Mucosa of descending colon (tissue), 3 donors: ENCODE measurements at regions not wholly inside any gene's neighbourhood (a gene's known extent, or its start where the extent isn't known, plus 50 kb on each side); places are given as distances from the start of the nearest gene placed in this dataset.

ENCODE experiments used
- ATAC-seq: fragments of 200-7000 bp; cut with Tn5 transposase; one replicate; pipeline ENCODE4 v1.9.1; 2020; ENCODE audit warnings: mild to moderate bottlenecking, moderate library complexity
- DNase-seq, 3 donors: peaks; one replicate each; pipeline ENCODE4 v3.0.0-alpha.2; 2020
- H3K36me3 ChIP-seq: fragments of 200-600 bp; one replicate; pipeline ENCODE4 v1.8.0; 2021; ENCODE audit warnings: low read depth, mild to moderate bottlenecking
- H3K4me1 ChIP-seq: fragments of 200-600 bp; one replicate; pipeline ENCODE4 v1.8.0; 2021; ENCODE audit warnings: low read depth, mild to moderate bottlenecking
- H3K4me3 ChIP-seq: fragments of 200-600 bp; one replicate; pipeline ENCODE4 v1.8.0; 2021; ENCODE audit warnings: mild to moderate bottlenecking
- H3K9me3 ChIP-seq: fragments of 200-600 bp; one replicate; pipeline ENCODE4 v1.8.0; 2021; ENCODE audit warnings: mild to moderate bottlenecking
- intact Hi-C, 2 donors: fragments of 100-400 bp; cut with DNase I in 1 of 2; cut with micrococcal nuclease in 1 of 2; formaldehyde crosslinking; loops; one replicate each; pipeline versions ENCODE4 v1.11.0 to v1.11.1; 2022; cut with DNase I, micrococcal nuclease
- TF ChIP-seq, protein P1 (sequence below): fragments of 200-600 bp; IDR thresholded peaks from one replicate; pipeline ENCODE4 v1.8.0; 2022; ENCODE audit warnings: antibody characterized with exemption, mild to moderate bottlenecking
- donor health status: DM: no; HTN: no; CAD: no; lungs with moderate emphysema.
- donor health status: DM: no; HTN: no; CAD: no.
- donor health status: DM: no; HTN: yes; CAD: no.

DNA sequence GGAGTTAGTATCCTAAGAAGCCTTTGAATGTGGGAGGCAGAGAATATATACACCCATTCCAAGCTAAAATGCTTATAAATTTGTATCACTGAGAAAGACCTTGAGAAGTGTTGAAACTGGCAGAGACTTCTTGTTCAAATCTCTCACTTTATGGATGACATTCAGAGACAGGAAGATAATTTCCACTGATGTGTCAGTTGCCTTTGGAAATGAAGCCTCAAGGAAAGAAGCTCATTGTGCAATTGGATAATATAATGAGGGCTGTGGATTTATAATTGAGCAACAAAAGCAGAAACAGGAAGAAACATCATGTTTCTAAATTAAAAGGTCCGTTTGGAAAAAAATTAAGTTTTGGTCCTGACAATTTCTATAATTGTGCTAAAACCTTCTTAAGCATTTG is 789.9 kb upstream of the IGFBP3 start:
- Histone ChIP-seq H3K9me3 (no peaks in the 10 kb centered on the region), H3K4me3 (no peak overlapping the region), H3K4me1 (peaks cover 5% of the 10 kb centered on the region), H3K36me3 (no peaks in the 10 kb centered on the region)
- intact Hi-C loops: no loop called here
- TF ChIP-seq, protein P1, sequence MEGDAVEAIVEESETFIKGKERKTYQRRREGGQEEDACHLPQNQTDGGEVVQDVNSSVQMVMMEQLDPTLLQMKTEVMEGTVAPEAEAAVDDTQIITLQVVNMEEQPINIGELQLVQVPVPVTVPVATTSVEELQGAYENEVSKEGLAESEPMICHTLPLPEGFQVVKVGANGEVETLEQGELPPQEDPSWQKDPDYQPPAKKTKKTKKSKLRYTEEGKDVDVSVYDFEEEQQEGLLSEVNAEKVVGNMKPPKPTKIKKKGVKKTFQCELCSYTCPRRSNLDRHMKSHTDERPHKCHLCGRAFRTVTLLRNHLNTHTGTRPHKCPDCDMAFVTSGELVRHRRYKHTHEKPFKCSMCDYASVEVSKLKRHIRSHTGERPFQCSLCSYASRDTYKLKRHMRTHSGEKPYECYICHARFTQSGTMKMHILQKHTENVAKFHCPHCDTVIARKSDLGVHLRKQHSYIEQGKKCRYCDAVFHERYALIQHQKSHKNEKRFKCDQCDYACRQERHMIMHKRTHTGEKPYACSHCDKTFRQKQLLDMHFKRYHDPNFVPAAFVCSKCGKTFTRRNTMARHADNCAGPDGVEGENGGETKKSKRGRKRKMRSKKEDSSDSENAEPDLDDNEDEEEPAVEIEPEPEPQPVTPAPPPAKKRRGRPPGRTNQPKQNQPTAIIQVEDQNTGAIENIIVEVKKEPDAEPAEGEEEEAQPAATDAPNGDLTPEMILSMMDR: no peak
- ATAC-seq: no peak
- no peak for DNase-seq

DNA sequence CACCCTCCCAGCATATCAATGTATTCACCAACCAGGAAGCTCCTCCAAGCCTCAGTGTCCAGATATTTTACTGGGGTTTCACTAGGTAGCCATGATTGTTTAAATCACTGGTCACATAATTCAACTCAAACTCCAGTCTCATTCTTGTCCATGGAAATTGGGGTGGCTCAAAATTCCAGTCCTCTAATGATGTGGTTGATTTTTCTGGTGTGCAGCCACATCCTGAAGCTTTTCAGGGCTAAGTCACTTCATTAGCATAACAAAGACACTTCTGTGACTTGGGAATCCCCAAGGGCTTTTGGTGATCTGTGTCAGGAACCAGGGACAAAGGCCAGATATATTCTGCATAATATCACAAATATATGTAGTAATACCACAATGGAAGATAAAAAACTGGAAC is 786.9 kb upstream of the IGFBP3 start:
- intact Hi-C loops: no loop called here
- H3K36me3 ChIP-seq: no peaks in the 10 kb centered on the region
- no peak for DNase-seq
- no peaks in the 10 kb centered on the region for H3K9me3 ChIP-seq
- TF ChIP-seq, protein P1: no peak
- H3K4me3 ChIP-seq: no peak overlapping the region
- no peak for ATAC-seq
- no peaks in the 10 kb centered on the region for H3K4me1 ChIP-seq

DNA sequence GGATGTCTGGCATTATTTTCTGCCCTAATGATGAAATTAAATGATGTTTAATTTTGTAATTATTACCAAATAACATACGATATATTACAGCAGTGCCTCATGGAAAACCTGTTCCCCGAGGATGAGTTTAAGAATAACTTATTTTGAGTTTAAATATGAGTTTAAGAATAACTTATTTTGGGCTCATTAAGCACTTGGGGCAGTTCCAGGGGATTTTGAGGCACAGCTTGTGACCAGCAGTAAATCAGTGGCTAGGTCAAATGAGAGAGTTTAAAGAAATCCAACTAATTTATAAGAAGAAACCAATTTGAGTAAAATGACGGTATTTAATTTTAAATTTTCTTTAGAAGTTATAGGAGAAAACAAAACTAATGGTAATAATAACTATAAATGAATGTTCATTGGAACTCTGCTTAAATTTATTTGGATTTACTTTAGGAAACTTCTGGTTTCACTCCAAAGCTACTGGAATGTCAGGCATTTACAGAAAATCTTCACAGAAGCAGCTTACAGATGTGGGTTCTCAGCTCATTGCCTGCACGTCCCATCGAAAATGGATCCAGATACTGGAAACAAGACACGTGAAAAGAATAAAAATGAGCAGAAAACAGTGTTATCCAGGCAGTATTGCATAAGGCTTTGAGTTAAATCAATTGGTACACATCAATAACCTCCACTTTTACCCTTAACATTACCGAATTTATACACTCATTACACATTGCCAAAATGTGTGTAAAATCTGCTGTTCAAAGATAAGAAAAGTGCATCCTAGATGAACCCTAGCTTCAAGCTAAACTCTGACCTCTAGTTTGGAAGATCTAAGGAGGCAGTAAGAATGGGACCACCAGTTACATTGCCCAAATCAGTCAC is 784.5 kb upstream of the IGFBP3 start:
- no peaks in the 10 kb centered on the region for H3K36me3 ChIP-seq
- H3K9me3 ChIP-seq: no peaks in the 10 kb centered on the region
- DNase-seq (no peak), ATAC-seq (no peak)
- no peaks in the 10 kb centered on the region for H3K4me1 ChIP-seq
- no peak overlapping the region for H3K4me3 ChIP-seq
- TF ChIP-seq, protein P1: no peak
- intact Hi-C loops: no loop called here

DNA sequence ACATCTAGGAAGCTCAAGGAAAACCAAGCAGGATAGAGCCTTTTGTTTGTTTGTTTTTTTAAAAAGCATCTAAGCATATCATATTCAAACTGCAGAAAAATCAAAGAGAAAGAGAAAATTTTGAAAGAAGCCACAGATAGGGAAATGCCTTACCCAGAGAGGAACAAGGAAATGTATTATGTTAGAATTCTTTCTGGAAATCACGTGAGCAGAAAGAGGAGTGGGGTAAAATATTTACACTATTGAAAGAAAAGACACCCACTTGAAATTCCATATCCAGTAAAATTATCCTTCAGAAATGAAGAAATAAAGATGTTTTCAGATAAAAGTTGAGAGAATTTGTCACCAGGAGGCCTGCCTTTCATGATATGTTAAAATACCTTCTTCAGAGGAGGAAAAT is 775.7 kb upstream of the IGFBP3 start:
- no peak for DNase-seq
- Histone ChIP-seq H3K4me3 (no peak overlapping the region), H3K9me3 (no peaks in the 10 kb centered on the region), H3K36me3 (no peaks in the 10 kb centered on the region), H3K4me1 (no peaks in the 10 kb centered on the region)
- intact Hi-C loops: no loop called here
- TF ChIP-seq, protein P1: no peak
- no peak for ATAC-seq

DNA sequence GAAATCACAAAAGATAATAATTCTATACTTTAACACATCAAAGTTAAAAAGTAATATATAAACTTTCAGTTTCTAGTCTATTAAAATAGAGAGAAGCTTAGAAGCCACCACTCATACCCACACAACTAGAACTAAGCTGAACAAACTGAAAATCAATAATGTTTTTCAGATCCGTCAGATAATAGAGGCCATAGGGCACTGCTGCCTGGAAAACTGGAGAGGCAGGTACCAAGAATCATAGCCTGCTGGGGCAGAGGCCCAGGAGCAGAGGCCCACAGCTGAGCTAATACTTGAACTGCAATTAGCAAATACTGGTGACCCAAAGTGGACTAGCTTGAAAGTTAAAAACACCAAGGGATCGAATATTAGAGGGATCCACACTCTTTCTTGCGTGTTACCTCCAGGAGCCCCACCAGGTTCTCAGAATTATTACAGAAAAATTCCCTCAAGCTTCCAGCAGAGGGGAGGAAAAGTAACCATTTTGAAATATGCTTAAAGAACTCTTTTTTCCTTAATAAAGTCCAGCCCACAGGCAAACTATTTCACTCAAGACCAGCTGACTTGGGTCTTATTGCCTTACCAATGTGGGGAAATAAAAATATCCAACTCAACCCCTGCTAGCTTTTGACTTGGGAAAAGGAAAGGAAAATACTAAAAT is 774.1 kb upstream of the IGFBP3 start:
- ATAC-seq: no peak

More for the DNA sequence above, 774.1 kb upstream of the IGFBP3 start:
- DNase-seq: no peak
- no peaks in the 10 kb centered on the region for H3K36me3 ChIP-seq
- intact Hi-C loops: no loop called here
- no peak overlapping the region for H3K4me3 ChIP-seq
- H3K9me3 ChIP-seq: no peaks in the 10 kb centered on the region
- TF ChIP-seq, protein P1: no peak
- no peaks in the 10 kb centered on the region for H3K4me1 ChIP-seq
